OCI-LY3 (cell line): ENCODE measurements at regions not wholly inside any gene's neighbourhood (a gene's known extent, or its start where the extent isn't known, plus 50 kb on each side); places are given as distances from the start of the nearest gene placed in this dataset.

Experiments used
- H2AFZ ChIP-seq: fragments of 200-600, 300-600 bp; shearing (Covaris generic); 2 replicates; pipeline ENCODE4 v1.6.0; 2014; ENCODE audit warnings: antibody characterized with exemption, low read depth, low read length
- H3K27ac ChIP-seq: fragments of 200-600, 300-600 bp; sonication (generic); 2 replicates; pipeline ENCODE4 v1.5.1; 2014; ENCODE audit warnings: mild to moderate bottlenecking, low read length, moderate library complexity, mixed read lengths
- H3K27me3 ChIP-seq: fragments of 200-600, 300-600 bp; sonication (generic); 2 replicates; pipeline ENCODE4 v1.6.1; 2014; ENCODE audit warnings: low read depth, low read length, mixed read lengths
- H3K36me3 ChIP-seq: fragments of 200-600, 300-600 bp; sonication (generic); replicated peaks from 2 replicates; pipeline ENCODE3; 2014; ENCODE audit warnings: low read depth, low read length, mixed read lengths
- H3K4me1 ChIP-seq: fragments of 300-600, 200-600 bp; sonication (generic); 2 replicates; pipeline ENCODE4 v1.6.1; 2014; ENCODE audit warnings: low read length, mixed read lengths
- H3K4me2 ChIP-seq: fragments of 200-600, 300-600 bp; sonication (generic); 2 replicates; pipeline ENCODE4 v1.6.1; 2014; ENCODE audit warnings: low read length, mixed read lengths
- H3K4me3 ChIP-seq: fragments of 300-600, 200-600 bp; sonication (generic); 2 replicates; pipeline ENCODE4 v1.5.1; 2014; ENCODE audit warnings: antibody characterized with exemption, mild to moderate bottlenecking, low read length, moderate library complexity
- H3K79me2 ChIP-seq: fragments of 300-600, 200-600 bp; shearing (Covaris generic); 2 replicates; pipeline ENCODE4 v1.6.1; 2014; ENCODE audit warnings: mild to moderate bottlenecking, low read length, mixed read lengths
- H3K9ac ChIP-seq: fragments of 300-600, 200-600 bp; shearing (Covaris generic); 2 replicates; pipeline ENCODE4 v1.6.0; 2014; ENCODE audit warnings: mild to moderate bottlenecking, low read length, moderate library complexity
- H3K9me3 ChIP-seq: fragments of 200-600, 300-600 bp; shearing (Covaris generic); 2 replicates; pipeline ENCODE4 v1.6.1; 2014; ENCODE audit warnings: low read length, mixed read lengths; ENCODE audit not compliant: insufficient read depth
- H4K20me1 ChIP-seq: fragments of 200-600, 300-600 bp; sonication (generic); 2 replicates; pipeline ENCODE4 v1.6.1; 2016; ENCODE audit warnings: low read length, mixed read lengths; ENCODE audit not compliant: insufficient read depth
- CTCF ChIP-seq: fragments of 200-600, 300-600 bp; sonication (generic); IDR thresholded peaks from 2 replicates; pipeline ENCODE4 v1.5.1; 2014; ENCODE audit warnings: antibody characterized with exemption, low read length, low read depth
- EZH2phosphoT487 ChIP-seq: fragments of 200-600 bp; shearing (Covaris generic); IDR thresholded peaks from 2 replicates; pipeline ENCODE4 v1.6.1; 2018; ENCODE audit warnings: antibody characterized with exemption, mixed run types, low read depth

GRCh38 chr9:119083673-119084072 lies 285.6 kb downstream of the BRINP1 start:
- Histone ChIP-seq H3K4me2 (no peak overlapping the region), H3K79me2 (no peaks in the 10 kb centered on the region), H3K27me3 (no peaks in the 10 kb centered on the region), H3K9ac (no peak overlapping the region), H3K9me3 (no peaks in the 10 kb centered on the region), H2AFZ (no peak overlapping the region), H3K36me3 (no peaks in the 10 kb centered on the region), H3K4me3 (no peak overlapping the region), H4K20me1 (no peaks in the 10 kb centered on the region), H3K27ac (no peak overlapping the region), H3K4me1 (no peaks in the 10 kb centered on the region)
- TF ChIP-seq CTCF (no peak), EZH2phosphoT487 (no peak)

GRCh38 chr9:119086590-119086989 lies 282.6 kb downstream of the BRINP1 start:
- TF ChIP-seq EZH2phosphoT487 (no peak), CTCF (no peak)
- Histone ChIP-seq H3K27ac (no peak overlapping the region), H3K4me3 (no peak overlapping the region), H3K27me3 (no peaks in the 10 kb centered on the region), H3K79me2 (no peaks in the 10 kb centered on the region), H4K20me1 (no peaks in the 10 kb centered on the region), H3K36me3 (no peaks in the 10 kb centered on the region), H3K9me3 (no peaks in the 10 kb centered on the region), H3K9ac (no peak overlapping the region), H3K4me2 (no peak overlapping the region), H3K4me1 (no peaks in the 10 kb centered on the region), H2AFZ (no peak overlapping the region)

GRCh38 chr9:119088002-119088547 lies 281.2 kb downstream of the BRINP1 start:
- no peaks in the 10 kb centered on the region for H3K9me3 ChIP-seq
- H3K4me3 ChIP-seq: no peak overlapping the region
- no peaks in the 10 kb centered on the region for H3K79me2 ChIP-seq
- no peak overlapping the region for H2AFZ ChIP-seq
- H3K27me3 ChIP-seq: no peaks in the 10 kb centered on the region
- no peak overlapping the region for H3K9ac ChIP-seq
- no peaks in the 10 kb centered on the region for H4K20me1 ChIP-seq
- H3K4me2 ChIP-seq: no peak overlapping the region
- no peaks in the 10 kb centered on the region for H3K36me3 ChIP-seq
- H3K4me1 ChIP-seq: no peaks in the 10 kb centered on the region
- no peak for TF ChIP-seq EZH2phosphoT487
- no peak for TF ChIP-seq CTCF
- no peak overlapping the region for H3K27ac ChIP-seq

GRCh38 chr9:119091074-119091473 lies 278.2 kb downstream of the BRINP1 start:
- Histone ChIP-seq H3K79me2 (no peaks in the 10 kb centered on the region), H3K9ac (no peak overlapping the region), H4K20me1 (no peaks in the 10 kb centered on the region), H3K36me3 (no peaks in the 10 kb centered on the region), H3K4me3 (no peak overlapping the region), H3K27me3 (no peaks in the 10 kb centered on the region), H3K4me2 (no peak overlapping the region), H2AFZ (no peak overlapping the region), H3K27ac (no peak overlapping the region), H3K4me1 (no peaks in the 10 kb centered on the region), H3K9me3 (no peaks in the 10 kb centered on the region)
- TF ChIP-seq CTCF: no peak
- no peak for TF ChIP-seq EZH2phosphoT487
